IMR-90 (cell line): ENCODE measurements at regions not wholly inside any gene's neighbourhood (a gene's known extent, or its start where the extent isn't known, plus 50 kb on each side); places are given as distances from the start of the nearest gene placed in this dataset.

Experiments used
- ATAC-seq: fragments of 200-7000 bp; cut with Tn5 transposase; 2 replicates; pipeline ENCODE4 v1.9.1; 2020; ENCODE audit warnings: low read depth, mild to moderate bottlenecking, moderate library complexity
- BruUV-seq: library from RNA; stranded (reverse); fragments of 400-500 nt; replicated peaks from 2 replicates; lab custom pipeline; 2021; lab: Mats Ljungman, UMichigan
- CTCF ChIA-PET: fragments of 300-600 bp; formaldehyde crosslinking; extraction: SDS; loops from one replicate; lab custom pipeline; 2021; ENCODE audit warnings: antibody characterized with exemption; lab: Yijun Ruan, JAX
- POLR2A ChIA-PET: fragments of 300-600 bp; sonication (Branson Sonifier 250); formaldehyde crosslinking; loops from one replicate; lab custom pipeline; 2022; ENCODE audit warnings: antibody characterized with exemption; ENCODE audit not compliant: unreplicated experiment; lab: Charles Lee
- DNase-seq: peaks from one replicate; pipeline ENCODE4 v3.0.0; 2013
- H2AFZ ChIP-seq: replicated peaks from 2 replicates; pipeline ENCODE3; 2013; ENCODE audit warnings: low read length, mild to moderate bottlenecking; ENCODE audit not compliant: poor library complexity
- H2AK5ac ChIP-seq: 2 replicates; pipeline ENCODE4 v1.6.1; 2013; ENCODE audit warnings: low read depth, low read length, inconsistent platforms
- H2AK9ac ChIP-seq: replicated peaks from 2 replicates; pipeline ENCODE3; 2013; ENCODE audit warnings: mild to moderate bottlenecking, low read depth, low read length, moderate library complexity; ENCODE audit not compliant: poor library complexity
- H2BK120ac ChIP-seq: 2 replicates; pipeline ENCODE4 v1.6.1; 2013; ENCODE audit warnings: low read depth, low read length, inconsistent platforms
- H2BK15ac ChIP-seq: 3 replicates; pipeline ENCODE4 v1.6.1; 2013; ENCODE audit warnings: low read depth, low read length, inconsistent platforms
- H2BK20ac ChIP-seq: 2 replicates; pipeline ENCODE4 v1.6.1; 2013; ENCODE audit warnings: low read depth, mild to moderate bottlenecking, inconsistent platforms, low read length, moderate library complexity
- H2BK5ac ChIP-seq: 2 replicates; pipeline ENCODE4 v1.6.1; 2013; ENCODE audit warnings: mild to moderate bottlenecking, low read depth, low read length, inconsistent platforms; ENCODE audit not compliant: poor library complexity, severe bottlenecking
- H3K14ac ChIP-seq: replicated peaks from 2 replicates; pipeline ENCODE4 v1.6.1; 2013; ENCODE audit warnings: low read depth, low read length, inconsistent platforms
- H3K18ac ChIP-seq: 2 replicates; pipeline ENCODE4 v1.6.1; 2013; ENCODE audit warnings: low read depth, low read length, control low read depth
- H3K23ac ChIP-seq: 2 replicates; pipeline ENCODE4 v1.6.1; 2013; ENCODE audit warnings: low read depth, low read length, inconsistent platforms
- H3K27ac ChIP-seq: 2 replicates; pipeline ENCODE4 v1.5.1; 2013; ENCODE audit warnings: mild to moderate bottlenecking, control low read depth, low read length; ENCODE audit not compliant: insufficient read depth
- H3K27me3 ChIP-seq: 2 replicates; pipeline ENCODE4 v1.6.1; 2013; ENCODE audit warnings: low read length; ENCODE audit not compliant: control insufficient read depth, insufficient read depth
- H3K36me3 ChIP-seq: 2 replicates; pipeline ENCODE4 v1.6.1; 2013; ENCODE audit warnings: low read length, mixed read lengths; ENCODE audit not compliant: control insufficient read depth, insufficient read depth
- H3K4ac ChIP-seq: 2 replicates; pipeline ENCODE4 v1.6.1; 2013; ENCODE audit warnings: low read depth, low read length, inconsistent platforms
- H3K4me1 ChIP-seq: 2 replicates; pipeline ENCODE4 v1.6.1; 2013; ENCODE audit warnings: low read length, mixed read lengths; ENCODE audit not compliant: control insufficient read depth, insufficient read depth
- H3K4me2 ChIP-seq: 2 replicates; pipeline ENCODE4 v1.6.1; 2013; ENCODE audit warnings: low read depth, mild to moderate bottlenecking, control low read depth, low read length, moderate library complexity
- H3K4me3 ChIP-seq: 2 replicates; pipeline ENCODE4 v1.5.1; 2013; ENCODE audit warnings: low read depth, mild to moderate bottlenecking, control low read depth, low read length, moderate library complexity; ENCODE audit not compliant: insufficient read depth
- H3K56ac ChIP-seq: 2 replicates; pipeline ENCODE4 v1.6.1; 2013; ENCODE audit warnings: low read length, inconsistent platforms; ENCODE audit not compliant: insufficient read depth; ENCODE audit errors: extremely low read depth
- H3K79me1 ChIP-seq, 2 experiments: 2 replicates each; pipeline ENCODE4 v1.6.1; 2013; ENCODE audit warnings: low read length in 2 of 2, inconsistent platforms in 1 of 2, low read depth in 1 of 2
- H3K9ac ChIP-seq: 2 replicates; pipeline ENCODE4 v1.6.1; 2013; ENCODE audit warnings: low read depth, low read length, control low read depth
- H3K9me1 ChIP-seq: 2 replicates; pipeline ENCODE4 v1.6.1; 2013; ENCODE audit warnings: low read length, inconsistent platforms; ENCODE audit not compliant: insufficient read depth
- H3K9me3 ChIP-seq: 2 replicates; pipeline ENCODE4 v1.6.1; 2013; ENCODE audit warnings: low read length; ENCODE audit not compliant: control insufficient read depth, insufficient read depth
- H4K20me1 ChIP-seq: 2 replicates; pipeline ENCODE4 v1.6.1; 2013; ENCODE audit warnings: low read length, inconsistent platforms; ENCODE audit not compliant: insufficient read depth
- H4K5ac ChIP-seq: 2 replicates; pipeline ENCODE4 v1.6.1; 2013; ENCODE audit warnings: mild to moderate bottlenecking, low read depth, low read length, control low read depth
- H4K8ac ChIP-seq, 2 experiments: 2 replicates each; pipeline ENCODE4 v1.6.1; 2013; ENCODE audit warnings: low read depth in 2 of 2, low read length in 2 of 2, control low read depth in 1 of 2, inconsistent platforms in 1 of 2
- H4K91ac ChIP-seq: 2 replicates; pipeline ENCODE4 v1.6.1; 2013; ENCODE audit warnings: low read depth, low read length, inconsistent platforms; ENCODE audit not compliant: insufficient read depth
- FOS ChIP-seq: fragments of 150-350 bp; IDR thresholded peaks from 2 replicates; pipeline ENCODE4 v1.6.1; 2016; ENCODE audit warnings: low read depth, low read length
- WGBS, 2 experiments: methylation state at CpG; one replicate each; pipeline versions ENCODE4 v1.1.5 to v1.1.7; 2013; ENCODE audit warnings: missing lambda C conversion rate in 2 of 2; ENCODE audit not compliant: insufficient read length in 1 of 2; ENCODE audit errors: extremely low coverage in 2 of 2; 5-methylcytosine and 5-hydroxymethylcytosine counted together
- dilution Hi-C: fragments of 300-500 bp; cut with HindIII; formaldehyde crosslinking; loops from one replicate; pipeline ENCODE4 v1.14.3; 2018; ENCODE audit warnings: low sequenced_read_pairs; ENCODE audit not compliant: unreplicated experiment
- in situ Hi-C: fragments of 300-500 bp; cut with MboI; formaldehyde crosslinking; loops from 3 replicates; pipeline ENCODE4 v1.14.3; 2019; ENCODE audit warnings: low sequenced_read_pairs, inconsistent platforms, mixed read lengths
- intact Hi-C: fragments of 100-400 bp; cut with micrococcal nuclease; formaldehyde crosslinking; loops from 2 replicates; pipeline ENCODE4 v1.10.0; 2022
- TF ChIP-seq, protein P1 (sequence below): fragments of 150-350 bp; IDR thresholded peaks from 2 replicates; pipeline ENCODE4 v1.6.1; 2017; ENCODE audit warnings: mild to moderate bottlenecking, antibody characterized with exemption, low read length, low read depth
- TF ChIP-seq, protein P2 (sequence below): conservative IDR thresholded peaks from 2 replicates; pipeline ENCODE4 v1.5.1; 2012; ENCODE audit warnings: mild to moderate bottlenecking, low read depth, low read length, improper control_type of control experiment

DNA sequence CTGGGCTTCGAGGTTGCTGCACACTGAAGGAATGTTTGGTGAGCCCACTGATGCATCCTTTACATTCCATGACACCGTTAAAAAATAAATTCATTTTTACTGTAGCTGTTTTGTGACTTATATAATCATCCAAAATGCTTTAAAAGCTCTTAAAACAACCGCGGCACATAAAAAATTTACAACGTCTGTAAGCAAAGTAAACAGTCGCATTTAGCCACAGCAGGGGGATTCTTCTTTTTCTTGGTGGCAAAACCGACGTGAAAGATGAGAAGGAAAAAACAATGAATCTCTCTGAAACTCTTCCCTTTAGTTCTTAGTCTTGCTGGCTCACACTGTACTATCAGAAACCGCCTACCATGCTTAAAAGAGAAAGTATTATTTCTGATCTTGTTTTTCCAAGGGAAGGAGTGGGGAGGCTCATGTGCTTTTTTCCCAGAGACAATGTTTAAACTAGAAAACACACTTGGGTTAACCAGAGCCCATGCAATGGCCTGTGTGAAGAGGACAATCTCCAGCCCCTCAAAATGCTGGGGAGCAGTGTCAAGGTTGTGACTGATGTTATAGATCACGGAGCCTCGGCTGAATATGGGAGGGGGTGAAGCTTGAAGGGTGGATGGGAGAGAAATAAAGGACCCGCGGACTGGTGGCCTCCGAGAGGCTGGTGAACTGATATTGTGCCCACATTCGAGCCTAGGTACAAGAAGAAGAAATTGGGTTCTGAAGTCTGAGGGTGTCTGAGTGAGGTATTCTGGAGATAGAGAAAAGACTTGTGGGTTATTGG lies 91.1 kb downstream of the IRF8 start:
- Histone ChIP-seq H3K9ac (no peak overlapping the region), H4K5ac (no peak overlapping the region), H3K4me3 (no peak overlapping the region), H2AK9ac (no peak overlapping the region), H2AK5ac (no peak overlapping the region), H2BK15ac (no peak overlapping the region), H2AFZ (no peak overlapping the region), H3K9me3 (peaks cover 3% of the 10 kb centered on the region; the same call in 1 of the 2 replicates), H4K91ac (no peak overlapping the region), H3K56ac (no peak overlapping the region), H3K4ac (no peak overlapping the region), H3K36me3 (no peaks in the 10 kb centered on the region), H3K23ac (no peak overlapping the region), H3K79me1 (no peaks in the 10 kb centered on the region), H3K9me1 (no peaks in the 10 kb centered on the region; the same call in 1 of the 2 replicates), H2BK120ac (no peak overlapping the region), H3K4me1 (no peaks in the 10 kb centered on the region), H3K4me2 (no peak overlapping the region), H4K20me1 (peaks cover 4% of the 10 kb centered on the region; the same call in 1 of the 2 replicates), H2BK20ac (no peak overlapping the region), H3K27me3 (peaks cover 83% of the 10 kb centered on the region), H2BK5ac (no peak overlapping the region), H3K14ac (no peak overlapping the region), H3K27ac (no peak overlapping the region), H3K18ac (no peak overlapping the region), H4K8ac (no peak overlapping the region)
- dilution Hi-C loops = no loop called here
- no TSS peak for BruUV-seq
- in situ Hi-C loops = loop anchor here (10.0 kb wide), 1 partner anchor 165 kb away; no protein-coding TSS in a partner anchor
- WGBS, 2 experiments = 75% methylated on average over 6 of the region's 15 CpGs; no CpG with 5 or more reads in 1 of the 2 experiments
- ChIA-PET POLR2A (no interaction called here), CTCF (interaction anchor here (2.0 kb wide), 1 partner anchor 169 kb away, joined by 11 read pairs; no protein-coding TSS in a partner anchor)
- DNase-seq = no peak
- TF ChIP-seq FOS = no peak
- TF ChIP-seq, protein P1, sequence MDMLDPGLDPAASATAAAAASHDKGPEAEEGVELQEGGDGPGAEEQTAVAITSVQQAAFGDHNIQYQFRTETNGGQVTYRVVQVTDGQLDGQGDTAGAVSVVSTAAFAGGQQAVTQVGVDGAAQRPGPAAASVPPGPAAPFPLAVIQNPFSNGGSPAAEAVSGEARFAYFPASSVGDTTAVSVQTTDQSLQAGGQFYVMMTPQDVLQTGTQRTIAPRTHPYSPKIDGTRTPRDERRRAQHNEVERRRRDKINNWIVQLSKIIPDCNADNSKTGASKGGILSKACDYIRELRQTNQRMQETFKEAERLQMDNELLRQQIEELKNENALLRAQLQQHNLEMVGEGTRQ = no peak
- TF ChIP-seq, protein P2, sequence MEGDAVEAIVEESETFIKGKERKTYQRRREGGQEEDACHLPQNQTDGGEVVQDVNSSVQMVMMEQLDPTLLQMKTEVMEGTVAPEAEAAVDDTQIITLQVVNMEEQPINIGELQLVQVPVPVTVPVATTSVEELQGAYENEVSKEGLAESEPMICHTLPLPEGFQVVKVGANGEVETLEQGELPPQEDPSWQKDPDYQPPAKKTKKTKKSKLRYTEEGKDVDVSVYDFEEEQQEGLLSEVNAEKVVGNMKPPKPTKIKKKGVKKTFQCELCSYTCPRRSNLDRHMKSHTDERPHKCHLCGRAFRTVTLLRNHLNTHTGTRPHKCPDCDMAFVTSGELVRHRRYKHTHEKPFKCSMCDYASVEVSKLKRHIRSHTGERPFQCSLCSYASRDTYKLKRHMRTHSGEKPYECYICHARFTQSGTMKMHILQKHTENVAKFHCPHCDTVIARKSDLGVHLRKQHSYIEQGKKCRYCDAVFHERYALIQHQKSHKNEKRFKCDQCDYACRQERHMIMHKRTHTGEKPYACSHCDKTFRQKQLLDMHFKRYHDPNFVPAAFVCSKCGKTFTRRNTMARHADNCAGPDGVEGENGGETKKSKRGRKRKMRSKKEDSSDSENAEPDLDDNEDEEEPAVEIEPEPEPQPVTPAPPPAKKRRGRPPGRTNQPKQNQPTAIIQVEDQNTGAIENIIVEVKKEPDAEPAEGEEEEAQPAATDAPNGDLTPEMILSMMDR = no peak
- intact Hi-C loops = no loop called here
- ATAC-seq = no peak
